ENCODE measurements at regions not wholly inside any gene's neighbourhood (a gene's known extent, or its start where the extent isn't known, plus 50 kb on each side); places are given as distances from the start of the nearest gene placed in this dataset.
A peak's percentile ranks its signal among the peaks of the same experiment; 100 is the strongest.

- no peak for DNase-seq
Measured at GRCh38 chr7:45359250-45359649, 201.7 kb downstream of the RAMP3 start.

GRCh38 chr7:45359776-45360175, 202.2 kb downstream of the RAMP3 start:
- DNase-seq: no peak

GRCh38 chr7:45363669-45364068, 206.1 kb downstream of the RAMP3 start:
- DNase-seq: no peak

- no peak for DNase-seq
Measured at GRCh38 chr7:45365341-45365740, 207.8 kb downstream of the RAMP3 start.

GRCh38 chr7:45366475-45366874, 207.7 kb upstream of the ADCY1 start:
- DNase-seq: no peak

- no peak for DNase-seq
Measured at GRCh38 chr7:45367026-45367425, 207.1 kb upstream of the ADCY1 start.

GRCh38 chr7:45368129-45368807, 205.9 kb upstream of the ADCY1 start:
- no peak for DNase-seq

- DNase-seq: no peak
Measured at GRCh38 chr7:45384499-45384898, 189.7 kb upstream of the ADCY1 start.

- no peak for DNase-seq
Measured at GRCh38 chr7:45387837-45388236, 186.3 kb upstream of the ADCY1 start.

GRCh38 chr7:45389073-45389872, 184.9 kb upstream of the ADCY1 start:
- no peak for DNase-seq

GRCh38 chr7:45390180-45390579, 184.0 kb upstream of the ADCY1 start:
- DNase-seq: no peak

- no peak for DNase-seq
Measured at GRCh38 chr7:45390731-45391130, 183.4 kb upstream of the ADCY1 start.

GRCh38 chr7:45391618-45392451, 182.3 kb upstream of the ADCY1 start:
- DNase-seq: no peak

- DNase-seq: no peak
Measured at GRCh38 chr7:45394117-45394708, 180.0 kb upstream of the ADCY1 start.

- DNase-seq: no peak
Measured at GRCh38 chr7:45399069-45399468, 175.1 kb upstream of the ADCY1 start.

GRCh38 chr7:45400680-45401079, 173.5 kb upstream of the ADCY1 start:
- DNase-seq: no peak

- DNase-seq: no peak
Measured at GRCh38 chr7:45401155-45401554, 173.0 kb upstream of the ADCY1 start.

- DNase-seq: no peak
Measured at GRCh38 chr7:45401851-45402250, 172.3 kb upstream of the ADCY1 start.

GRCh38 chr7:45402480-45403218, 171.5 kb upstream of the ADCY1 start:
- peak; percentile 59 for DNase-seq

GRCh38 chr7:45404622-45405021, 169.5 kb upstream of the ADCY1 start:
- no peak for DNase-seq

GRCh38 chr7:45407730-45408408, 166.3 kb upstream of the ADCY1 start:
- DNase-seq: no peak

GRCh38 chr7:45408409-45408737, 165.8 kb upstream of the ADCY1 start:
- no peak for DNase-seq
